ENCODE measurements at regions not wholly inside any gene's neighbourhood (a gene's known extent, or its start where the extent isn't known, plus 50 kb on each side); places are given as distances from the start of the nearest gene placed in this dataset.

GRCh38 chr16:85535352-85536072 lies 77.6 kb upstream of the GSE1 start:
- Mint-ChIP-seq H3K27me3 (ENCODE audit: low read depth) (no peaks in the 10 kb centered on the region), H3K36me3 (ENCODE audit: insufficient read depth in 2 of 2) (no peaks in the 10 kb centered on the region), H3K9me3 (peaks cover 0 to 2% of the 10 kb centered on the region in 2 donors), H3K27ac (no peak overlapping the region), H3K4me3 (no peak overlapping the region), H3K4me1 (ENCODE audit: low read depth) (no peaks in the 10 kb centered on the region)
- DNase-seq (no peak), ATAC-seq (replicated peaks in 1 of 2) (no peak)

GRCh38 chr16:85536073-85536410 lies 77.1 kb upstream of the GSE1 start:
- Mint-ChIP-seq H3K4me3 (no peak overlapping the region), H3K27me3 (ENCODE audit: low read depth) (no peaks in the 10 kb centered on the region), H3K9me3 (peaks cover 0 to 2% of the 10 kb centered on the region in 2 donors), H3K4me1 (ENCODE audit: low read depth) (no peaks in the 10 kb centered on the region), H3K27ac (no peak overlapping the region), H3K36me3 (ENCODE audit: insufficient read depth in 2 of 2) (no peaks in the 10 kb centered on the region)
- no peak for ATAC-seq (replicated peaks in 1 of 2)
- no peak for DNase-seq

DNA sequence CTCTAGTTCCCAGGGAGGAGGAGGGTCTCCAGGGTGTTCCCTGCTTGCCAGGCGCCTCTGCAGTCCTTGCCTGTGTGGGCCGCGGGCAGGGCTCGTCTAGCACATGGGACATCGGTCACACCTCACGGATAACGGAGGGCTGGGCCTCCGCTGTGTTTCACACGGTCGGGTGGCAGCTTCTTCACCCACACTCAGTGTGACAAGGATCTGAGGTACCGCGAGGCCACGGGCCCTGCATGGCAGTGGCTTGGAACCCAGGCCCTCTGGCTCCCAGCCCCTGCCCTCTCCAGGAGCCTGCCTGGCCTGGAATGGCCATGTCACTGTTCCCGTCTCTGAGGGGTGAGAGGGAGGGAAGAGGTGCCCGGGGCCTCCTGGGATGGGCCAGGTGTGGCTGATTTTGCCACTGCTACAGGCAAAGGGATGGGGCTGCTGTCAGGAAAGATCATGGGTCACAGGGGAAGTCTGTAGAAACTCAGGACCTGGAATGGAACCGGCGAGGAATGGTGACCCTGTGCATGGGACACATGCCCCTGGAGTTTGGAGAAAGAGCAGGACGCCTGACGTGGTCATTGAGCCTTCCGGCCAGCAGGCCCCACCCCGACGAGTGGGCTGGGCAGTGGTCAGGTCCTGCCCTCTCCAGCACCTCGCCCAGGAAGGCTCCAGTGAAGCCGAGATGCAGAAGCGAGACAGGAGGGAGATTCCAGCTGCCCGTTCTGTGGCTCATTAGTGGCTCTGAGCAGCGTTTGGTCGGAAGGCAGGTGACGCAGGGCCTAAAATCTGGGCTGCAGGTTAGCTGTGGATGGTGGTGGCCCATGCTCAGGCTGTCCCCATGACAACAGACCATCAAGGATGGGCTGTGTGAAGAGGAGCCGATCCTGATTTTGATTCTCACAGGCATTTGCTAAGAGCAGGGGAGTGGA lies 76.5 kb upstream of the GSE1 start:
- no peak overlapping the region for H3K27ac Mint-ChIP-seq
- H3K4me1 Mint-ChIP-seq (ENCODE audit: low read depth): no peaks in the 10 kb centered on the region
- H3K9me3 Mint-ChIP-seq: peaks cover 0 to 2% of the 10 kb centered on the region in 2 donors
- no peak overlapping the region for H3K4me3 Mint-ChIP-seq
- no peak for ATAC-seq (replicated peaks in 1 of 2)
- H3K36me3 Mint-ChIP-seq (ENCODE audit: insufficient read depth in 2 of 2): no peaks in the 10 kb centered on the region
- DNase-seq: no peak
- H3K27me3 Mint-ChIP-seq (ENCODE audit: low read depth): no peaks in the 10 kb centered on the region

GRCh38 chr16:85537331-85537788 lies 75.8 kb upstream of the GSE1 start:
- ATAC-seq (replicated peaks in 1 of 2): no peak
- no peak for DNase-seq
- Mint-ChIP-seq H3K4me1 (ENCODE audit: low read depth) (no peaks in the 10 kb centered on the region), H3K27me3 (ENCODE audit: low read depth) (no peaks in the 10 kb centered on the region), H3K9me3 (peaks cover 0 to 2% of the 10 kb centered on the region in 2 donors), H3K36me3 (ENCODE audit: insufficient read depth in 2 of 2) (no peaks in the 10 kb centered on the region), H3K4me3 (no peak overlapping the region), H3K27ac (no peak overlapping the region)

- Mint-ChIP-seq H3K27me3 (ENCODE audit: low read depth) (no peaks in the 10 kb centered on the region), H3K4me1 (ENCODE audit: low read depth) (no peaks in the 10 kb centered on the region), H3K9me3 (peaks cover 0 to 2% of the 10 kb centered on the region in 2 donors), H3K4me3 (no peak overlapping the region), H3K36me3 (ENCODE audit: insufficient read depth in 2 of 2) (no peaks in the 10 kb centered on the region), H3K27ac (no peak overlapping the region)
- DNase-seq (no peak), ATAC-seq (replicated peaks in 1 of 2) (no peak)
Measured at GRCh38 chr16:85537795-85538401, 75.2 kb upstream of the GSE1 start.

GRCh38 chr16:85539084-85539483 lies 74.0 kb upstream of the GSE1 start:
- no peak overlapping the region for H3K27ac Mint-ChIP-seq
- H3K27me3 Mint-ChIP-seq (ENCODE audit: low read depth): no peaks in the 10 kb centered on the region
- H3K4me1 Mint-ChIP-seq (ENCODE audit: low read depth): no peaks in the 10 kb centered on the region
- ATAC-seq (replicated peaks in 1 of 2) (no peak), DNase-seq (no peak)
- H3K36me3 Mint-ChIP-seq (ENCODE audit: insufficient read depth in 2 of 2): no peaks in the 10 kb centered on the region
- no peak overlapping the region for H3K4me3 Mint-ChIP-seq
- H3K9me3 Mint-ChIP-seq: peaks cover 0 to 2% of the 10 kb centered on the region in 2 donors

DNA sequence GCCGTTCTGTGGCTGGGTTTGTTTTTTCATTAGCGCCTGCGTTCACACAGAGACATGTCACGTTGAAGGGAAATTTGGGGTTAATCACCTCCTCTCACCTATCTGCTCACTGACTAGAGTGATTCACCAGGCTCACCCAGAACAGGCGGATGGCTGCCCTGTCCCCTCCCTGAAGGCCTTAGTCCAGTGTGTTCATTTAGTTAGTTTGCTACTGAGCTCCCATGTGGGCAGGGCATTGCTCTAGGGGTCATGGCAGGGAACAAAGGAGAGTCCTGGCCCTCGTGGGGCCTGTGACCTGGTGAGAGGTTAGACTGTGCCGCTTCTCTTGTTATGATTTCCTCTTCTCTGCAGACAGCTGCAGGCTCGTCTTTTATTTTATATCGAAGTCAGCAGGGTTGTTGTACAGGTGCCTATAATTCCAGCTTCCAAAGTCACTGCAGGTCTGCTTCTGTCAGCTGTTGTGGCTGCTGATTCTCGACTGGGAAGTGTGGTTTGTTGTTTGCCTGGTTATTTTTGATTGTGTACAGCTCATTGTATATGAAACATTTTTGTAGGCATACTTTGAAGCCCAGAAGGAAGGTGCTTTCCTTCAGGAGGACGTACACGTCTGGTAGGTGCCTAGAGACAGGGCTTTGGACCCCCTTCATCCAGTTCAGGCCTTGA lies 73.4 kb upstream of the GSE1 start:
- no peak overlapping the region for H3K4me3 Mint-ChIP-seq
- H3K27me3 Mint-ChIP-seq (ENCODE audit: low read depth): no peaks in the 10 kb centered on the region
- ATAC-seq (replicated peaks in 1 of 2): no peak
- H3K9me3 Mint-ChIP-seq: peaks cover 0 to 2% of the 10 kb centered on the region in 2 donors
- H3K36me3 Mint-ChIP-seq (ENCODE audit: insufficient read depth in 2 of 2): no peaks in the 10 kb centered on the region
- H3K27ac Mint-ChIP-seq: no peak overlapping the region
- no peak for DNase-seq
- no peaks in the 10 kb centered on the region for H3K4me1 Mint-ChIP-seq (ENCODE audit: low read depth)

DNA sequence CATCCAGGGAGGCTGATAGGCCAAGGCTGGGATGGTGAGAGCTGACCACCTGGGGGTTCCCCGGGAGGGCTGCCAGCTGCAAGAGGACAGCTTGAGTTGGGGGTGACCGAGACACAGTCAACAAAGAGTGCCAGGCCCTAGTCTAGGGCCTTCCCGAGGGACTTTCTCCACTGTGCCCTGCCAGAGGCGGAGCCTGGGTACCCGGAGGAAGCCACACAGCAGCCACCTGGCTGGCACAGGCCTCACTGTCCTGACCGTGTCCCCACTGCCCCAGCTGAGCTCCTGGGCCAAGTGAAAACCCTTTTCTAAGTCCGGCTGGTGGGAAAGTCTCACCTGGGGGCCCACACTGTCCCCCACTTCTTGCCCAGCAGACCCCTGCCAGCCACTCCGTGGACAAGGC lies 71.9 kb upstream of the GSE1 start:
- DNase-seq (no peak), ATAC-seq (replicated peaks in 1 of 2) (no peak)
- Mint-ChIP-seq H3K4me3 (no peak overlapping the region), H3K4me1 (ENCODE audit: low read depth) (no peaks in the 10 kb centered on the region), H3K27ac (no peak overlapping the region), H3K27me3 (ENCODE audit: low read depth) (no peaks in the 10 kb centered on the region), H3K9me3 (peaks cover 0 to 2% of the 10 kb centered on the region in 2 donors), H3K36me3 (ENCODE audit: insufficient read depth in 2 of 2) (no peaks in the 10 kb centered on the region)

- Mint-ChIP-seq H3K9me3 (peaks cover 0 to 2% of the 10 kb centered on the region in 2 donors), H3K4me3 (no peak overlapping the region), H3K36me3 (ENCODE audit: insufficient read depth in 2 of 2) (no peaks in the 10 kb centered on the region), H3K27ac (no peak overlapping the region), H3K4me1 (ENCODE audit: low read depth) (no peaks in the 10 kb centered on the region), H3K27me3 (ENCODE audit: low read depth) (no peaks in the 10 kb centered on the region)
- DNase-seq (no peak), ATAC-seq (replicated peaks in 1 of 2) (no peak)
Measured at GRCh38 chr16:85541619-85541979, 71.5 kb upstream of the GSE1 start.

DNA sequence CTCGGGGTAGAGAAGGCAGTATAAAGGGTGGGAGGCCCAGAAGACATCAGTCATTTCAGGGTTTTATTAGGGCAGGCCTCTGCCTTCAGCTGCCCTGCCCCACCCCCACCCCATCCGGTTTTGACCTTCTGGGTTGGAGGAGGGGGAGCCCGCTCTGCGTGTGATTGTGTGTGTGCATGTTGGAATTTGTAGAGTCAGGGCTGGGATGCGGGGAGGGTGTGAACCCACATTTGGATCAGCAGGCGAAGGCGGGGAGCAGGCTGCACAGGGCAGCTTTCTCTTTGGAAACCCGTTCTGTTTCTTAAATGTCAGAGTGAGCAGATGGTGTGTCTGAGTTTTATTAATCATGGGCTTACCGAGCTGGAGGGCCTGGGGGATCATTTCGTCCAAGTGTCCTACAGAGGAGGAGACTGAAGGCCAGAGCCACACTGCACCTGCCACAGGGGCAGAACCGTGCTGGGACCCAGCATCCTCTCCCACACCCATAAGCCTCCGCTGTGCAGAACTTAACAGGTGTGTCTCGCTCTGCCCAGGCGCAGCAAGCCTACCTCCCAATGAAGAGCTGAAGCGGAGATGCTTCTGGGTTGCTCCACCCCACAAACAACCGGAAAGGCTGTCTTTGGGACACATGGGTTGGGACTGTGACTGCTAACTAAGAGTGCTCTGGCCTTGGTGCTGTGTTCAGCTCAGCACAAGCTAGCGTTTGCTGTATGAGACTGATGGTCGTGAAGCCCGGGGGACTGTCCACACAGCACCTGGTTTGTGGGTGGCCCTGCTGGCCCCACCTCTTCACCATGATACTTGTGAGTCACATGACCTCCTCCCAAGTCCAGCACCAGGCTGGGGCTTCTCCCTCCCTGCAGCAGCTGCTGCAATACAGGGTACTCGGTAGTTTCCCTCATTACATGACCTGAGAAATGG lies 70.9 kb upstream of the GSE1 start:
- peaks cover 0 to 2% of the 10 kb centered on the region in 2 donors for H3K9me3 Mint-ChIP-seq
- no peaks in the 10 kb centered on the region for H3K36me3 Mint-ChIP-seq (ENCODE audit: insufficient read depth in 2 of 2)
- no peak overlapping the region for H3K27ac Mint-ChIP-seq
- no peaks in the 10 kb centered on the region for H3K4me1 Mint-ChIP-seq (ENCODE audit: low read depth)
- no peak for DNase-seq
- H3K4me3 Mint-ChIP-seq: no peak overlapping the region
- no peaks in the 10 kb centered on the region for H3K27me3 Mint-ChIP-seq (ENCODE audit: low read depth)
- ATAC-seq (replicated peaks in 1 of 2): no peak

DNA sequence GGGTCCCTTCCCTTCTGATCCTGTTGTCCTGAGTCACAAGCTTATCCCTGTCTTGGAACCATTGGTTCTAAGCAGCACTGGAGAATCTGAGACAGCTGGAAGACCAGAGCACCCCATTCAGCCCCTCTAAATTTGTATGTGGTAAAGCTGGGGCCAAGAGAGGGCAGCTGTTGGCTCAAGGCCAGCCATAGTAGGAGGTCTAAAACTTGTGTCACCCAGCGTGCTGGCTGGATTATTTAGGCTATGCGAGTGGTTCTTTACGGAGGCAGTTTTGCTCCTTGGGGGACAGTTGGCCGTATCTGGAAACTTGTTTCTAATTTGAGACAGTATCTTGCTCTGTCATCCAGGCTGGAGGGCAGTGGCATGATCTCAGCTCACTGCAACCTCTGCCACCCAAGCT lies 69.6 kb upstream of the GSE1 start:
- ATAC-seq (replicated peaks in 1 of 2) (no peak), DNase-seq (no peak)
- Mint-ChIP-seq H3K27ac (no peak overlapping the region), H3K4me3 (no peak overlapping the region), H3K36me3 (ENCODE audit: insufficient read depth in 2 of 2) (no peaks in the 10 kb centered on the region), H3K4me1 (ENCODE audit: low read depth) (no peaks in the 10 kb centered on the region), H3K27me3 (ENCODE audit: low read depth) (no peaks in the 10 kb centered on the region), H3K9me3 (peaks cover 0 to 2% of the 10 kb centered on the region in 2 donors)

GRCh38 chr16:85544016-85544415 lies 69.1 kb upstream of the GSE1 start:
- ATAC-seq (replicated peaks in 1 of 2) (no peak), DNase-seq (no peak)
- Mint-ChIP-seq H3K27ac (no peak overlapping the region), H3K27me3 (ENCODE audit: low read depth) (no peaks in the 10 kb centered on the region), H3K4me3 (no peak overlapping the region), H3K4me1 (ENCODE audit: low read depth) (no peaks in the 10 kb centered on the region), H3K36me3 (ENCODE audit: insufficient read depth in 2 of 2) (no peaks in the 10 kb centered on the region), H3K9me3 (peaks cover 0 to 2% of the 10 kb centered on the region in 2 donors)

All from activated T-cell treated with anti-CD3 and anti-CD28 coated beads, Interleukin-2, amount 50 U/mL, for 72 hours (primary cell).